CD4-positive, CD25-positive, alpha-beta regulatory T cell (primary cell): ENCODE measurements at regions not wholly inside any gene's neighbourhood (a gene's known extent, or its start where the extent isn't known, plus 50 kb on each side); places are given as distances from the start of the nearest gene placed in this dataset.

Source experiments
- ATAC-seq, 2 donors: fragments of 150-1000 bp; cut with Tn5 transposase; one replicate each; pipeline ENCODE4 v1.10.0; 2021; ENCODE audit warnings: low read depth in 2 of 2, moderate number of reproducible peaks in 2 of 2, moderate library complexity in 1 of 2
- DNase-seq, 3 donors: peaks; one replicate each; pipeline versions ENCODE4 v3.0.0 to v3.0.0-alpha.2; 2012 to 2022; ENCODE audit warnings: mixed read lengths in 1 of 3
- H3K27ac ChIP-seq: one replicate; pipeline ENCODE4 v1.7.0; 2013; ENCODE audit warnings: mild to moderate bottlenecking, low read length; ENCODE audit not compliant: insufficient read depth, poor library complexity, severe bottlenecking
- H3K27me3 ChIP-seq: one replicate; pipeline ENCODE4 v1.7.0; 2013; ENCODE audit warnings: low read length; ENCODE audit not compliant: control insufficient read depth, insufficient read depth
- H3K36me3 ChIP-seq: one replicate; pipeline ENCODE4 v1.7.0; 2013; ENCODE audit warnings: mild to moderate bottlenecking, low read length, moderate library complexity; ENCODE audit not compliant: control insufficient read depth, insufficient read depth
- H3K4me1 ChIP-seq: 2 replicates; pipeline ENCODE4 v1.7.0; 2013; ENCODE audit warnings: mild to moderate bottlenecking, low read length; ENCODE audit not compliant: insufficient read depth, control insufficient read depth, poor library complexity, severe bottlenecking
- H3K4me3 ChIP-seq: one replicate; pipeline ENCODE4 v1.7.0; 2013; ENCODE audit warnings: low read depth, mild to moderate bottlenecking, low read length, moderate library complexity
- H3K9me3 ChIP-seq, 2 experiments: 1 replicate in 1 of 2; 2 replicates in 1 of 2; pipeline ENCODE4 v1.7.0; 2013; ENCODE audit warnings: low read length in 2 of 2, mild to moderate bottlenecking in 1 of 2, moderate library complexity in 1 of 2; ENCODE audit not compliant: control insufficient read depth in 2 of 2
- H3K27ac Mint-ChIP-seq, 3 donors: one replicate each; pipeline ENCODE4 v1.8.0; 2020 to 2022; ENCODE audit warnings: mild to moderate bottlenecking in 3 of 3, mixed read lengths in 3 of 3, moderate library complexity in 2 of 3
- H3K27me3 Mint-ChIP-seq: one replicate; pipeline ENCODE4 v1.8.0; 2022; ENCODE audit warnings: mild to moderate bottlenecking, mixed read lengths
- H3K36me3 Mint-ChIP-seq: one replicate; pipeline ENCODE4 v1.8.0; 2020; ENCODE audit warnings: mixed read lengths
- H3K4me1 Mint-ChIP-seq, 4 donors: one replicate each; pipeline ENCODE4 v1.8.0; 2020 to 2022; ENCODE audit warnings: mixed read lengths in 4 of 4, mild to moderate bottlenecking in 1 of 4
- H3K4me3 Mint-ChIP-seq, 4 donors: one replicate each; pipeline ENCODE4 v1.8.0; 2020 to 2022; ENCODE audit warnings: mild to moderate bottlenecking in 4 of 4, mixed read lengths in 4 of 4, moderate library complexity in 3 of 4
- H3K9me3 Mint-ChIP-seq, 7 donors: one replicate each; pipeline ENCODE4 v1.8.0; 2020 to 2022; ENCODE audit warnings: mixed read lengths in 7 of 7, mild to moderate bottlenecking in 3 of 7, moderate library complexity in 2 of 7

GRCh38 chr2:240333985-240334384 is 101.5 kb upstream of the GPC1 start:
- Mint-ChIP-seq H3K27ac (no peak overlapping the region), H3K9me3 (peaks cover 0 to 14% (median 4%) of the 10 kb centered on the region in 7 donors), H3K36me3 (no peaks in the 10 kb centered on the region), H3K4me1 (no peaks in the 10 kb centered on the region), H3K27me3 (peaks cover 11% of the 10 kb centered on the region), H3K4me3 (no peak overlapping the region)
- ATAC-seq (no peak), DNase-seq (no peak)
- no peak overlapping the region for H3K27ac ChIP-seq
- H3K36me3 ChIP-seq = no peaks in the 10 kb centered on the region
- H3K9me3 ChIP-seq = peaks cover 0 to 5% of the 10 kb centered on the region in 2 experiments
- no peaks in the 10 kb centered on the region for H3K4me1 ChIP-seq
- H3K4me3 ChIP-seq = no peak overlapping the region
- no peaks in the 10 kb centered on the region for H3K27me3 ChIP-seq

- no peaks in the 10 kb centered on the region for H3K36me3 ChIP-seq
- H3K4me1 ChIP-seq = no peaks in the 10 kb centered on the region
- peaks cover 0 to 5% of the 10 kb centered on the region in 2 experiments for H3K9me3 ChIP-seq
- no peaks in the 10 kb centered on the region for H3K27me3 ChIP-seq
- ATAC-seq (no peak), DNase-seq (no peak)
- Mint-ChIP-seq H3K4me3 (no peak overlapping the region), H3K27ac (no peak overlapping the region), H3K4me1 (no peaks in the 10 kb centered on the region), H3K27me3 (peaks cover 11% of the 10 kb centered on the region), H3K36me3 (no peaks in the 10 kb centered on the region), H3K9me3 (peaks cover 0 to 14% (median 4%) of the 10 kb centered on the region in 7 donors)
- no peak overlapping the region for H3K27ac ChIP-seq
- H3K4me3 ChIP-seq = no peak overlapping the region
Measured at GRCh38 chr2:240335061-240335460, 100.4 kb upstream of the GPC1 start.

- no peaks in the 10 kb centered on the region for H3K9me3 ChIP-seq
- Mint-ChIP-seq H3K9me3 (peaks cover 0 to 5% (median 2%) of the 10 kb centered on the region in 7 donors), H3K4me3 (no peak overlapping the region), H3K27me3 (peaks cover 11% of the 10 kb centered on the region), H3K36me3 (no peaks in the 10 kb centered on the region), H3K4me1 (no peaks in the 10 kb centered on the region), H3K27ac (no peak overlapping the region)
- DNase-seq (no peak), ATAC-seq (no peak)
- no peak overlapping the region for H3K27ac ChIP-seq
- H3K4me1 ChIP-seq = no peaks in the 10 kb centered on the region
- no peak overlapping the region for H3K4me3 ChIP-seq
- H3K36me3 ChIP-seq = no peaks in the 10 kb centered on the region
- no peaks in the 10 kb centered on the region for H3K27me3 ChIP-seq
Measured at GRCh38 chr2:240336820-240337427, 98.5 kb upstream of the GPC1 start.

- Mint-ChIP-seq H3K4me1 (no peaks in the 10 kb centered on the region), H3K9me3 (peaks cover 0 to 4% (median 0%) of the 10 kb centered on the region in 7 donors), H3K27me3 (peaks cover 10% of the 10 kb centered on the region), H3K36me3 (no peaks in the 10 kb centered on the region), H3K4me3 (no peak overlapping the region), H3K27ac (no peak overlapping the region)
- Histone ChIP-seq H3K9me3 (no peaks in the 10 kb centered on the region), H3K4me1 (no peaks in the 10 kb centered on the region), H3K4me3 (no peak overlapping the region), H3K27me3 (no peaks in the 10 kb centered on the region), H3K36me3 (no peaks in the 10 kb centered on the region), H3K27ac (no peak overlapping the region)
- ATAC-seq = no peak
- no peak for DNase-seq
Measured at GRCh38 chr2:240338274-240338673, 97.2 kb upstream of the GPC1 start.

GRCh38 chr2:240339411-240340360 is 95.8 kb upstream of the GPC1 start:
- Mint-ChIP-seq H3K9me3 (peaks cover 0 to 4% (median 0%) of the 10 kb centered on the region in 7 donors), H3K27me3 (peaks cover 5% of the 10 kb centered on the region), H3K4me3 (no peak overlapping the region), H3K36me3 (no peaks in the 10 kb centered on the region), H3K27ac (no peak overlapping the region), H3K4me1 (no peaks in the 10 kb centered on the region)
- Histone ChIP-seq H3K27ac (no peak overlapping the region), H3K4me3 (no peak overlapping the region), H3K4me1 (no peaks in the 10 kb centered on the region), H3K36me3 (no peaks in the 10 kb centered on the region), H3K9me3 (no peaks in the 10 kb centered on the region), H3K27me3 (no peaks in the 10 kb centered on the region)
- no peak for DNase-seq
- no peak for ATAC-seq

- H3K36me3 Mint-ChIP-seq = no peaks in the 10 kb centered on the region
- Histone ChIP-seq H3K4me1 (no peaks in the 10 kb centered on the region), H3K9me3 (no peaks in the 10 kb centered on the region), H3K27ac (no peak overlapping the region), H3K27me3 (no peaks in the 10 kb centered on the region), H3K4me3 (no peak overlapping the region), H3K36me3 (no peaks in the 10 kb centered on the region)
- no peak overlapping the region for H3K27ac Mint-ChIP-seq
- H3K9me3 Mint-ChIP-seq = peaks cover 0 to 4% (median 0%) of the 10 kb centered on the region in 7 donors
- ATAC-seq (no peak), DNase-seq (no peak)
- no peaks in the 10 kb centered on the region for H3K4me1 Mint-ChIP-seq
- no peak overlapping the region for H3K4me3 Mint-ChIP-seq
- peaks cover 5% of the 10 kb centered on the region for H3K27me3 Mint-ChIP-seq
Measured at GRCh38 chr2:240340361-240340761, 95.1 kb upstream of the GPC1 start.

- peaks cover 5% of the 10 kb centered on the region for H3K27me3 Mint-ChIP-seq
- DNase-seq (no peak), ATAC-seq (no peak)
- H3K9me3 Mint-ChIP-seq = peaks cover 0 to 4% (median 0%) of the 10 kb centered on the region in 7 donors
- H3K4me3 ChIP-seq = no peak overlapping the region
- no peak overlapping the region for H3K27ac Mint-ChIP-seq
- H3K4me3 Mint-ChIP-seq = no peak overlapping the region
- H3K36me3 Mint-ChIP-seq = no peaks in the 10 kb centered on the region
- H3K27me3 ChIP-seq = no peaks in the 10 kb centered on the region
- no peaks in the 10 kb centered on the region for H3K9me3 ChIP-seq
- no peaks in the 10 kb centered on the region for H3K36me3 ChIP-seq
- H3K4me1 ChIP-seq = no peaks in the 10 kb centered on the region
- no peaks in the 10 kb centered on the region for H3K4me1 Mint-ChIP-seq
- H3K27ac ChIP-seq = no peak overlapping the region
Measured at GRCh38 chr2:240341064-240341463, 94.4 kb upstream of the GPC1 start.
